ENCODE measurements at regions not wholly inside any gene's neighbourhood (a gene's known extent, or its start where the extent isn't known, plus 50 kb on each side); places are given as distances from the start of the nearest gene placed in this dataset.

DNA sequence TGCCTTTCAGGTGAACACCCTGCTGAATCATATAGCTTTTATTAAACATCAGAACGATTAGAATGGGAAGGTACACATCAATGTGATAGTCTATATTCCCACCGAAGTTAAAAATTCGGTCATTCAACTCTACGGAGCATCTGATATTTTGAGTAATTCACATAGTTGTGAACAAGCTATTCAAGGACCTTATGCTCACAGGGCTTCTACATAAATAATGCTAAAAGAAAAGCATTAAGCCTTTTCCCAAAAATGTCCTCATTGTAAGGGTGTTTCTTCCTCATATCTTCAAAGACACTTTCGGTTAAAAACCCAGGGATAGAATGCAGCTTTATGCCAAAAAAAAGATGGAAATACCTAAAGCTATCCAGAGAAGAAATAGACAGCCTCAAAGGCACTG, 79.7 kb upstream of the EDNRA start:
- TF ChIP-seq, protein P1, sequence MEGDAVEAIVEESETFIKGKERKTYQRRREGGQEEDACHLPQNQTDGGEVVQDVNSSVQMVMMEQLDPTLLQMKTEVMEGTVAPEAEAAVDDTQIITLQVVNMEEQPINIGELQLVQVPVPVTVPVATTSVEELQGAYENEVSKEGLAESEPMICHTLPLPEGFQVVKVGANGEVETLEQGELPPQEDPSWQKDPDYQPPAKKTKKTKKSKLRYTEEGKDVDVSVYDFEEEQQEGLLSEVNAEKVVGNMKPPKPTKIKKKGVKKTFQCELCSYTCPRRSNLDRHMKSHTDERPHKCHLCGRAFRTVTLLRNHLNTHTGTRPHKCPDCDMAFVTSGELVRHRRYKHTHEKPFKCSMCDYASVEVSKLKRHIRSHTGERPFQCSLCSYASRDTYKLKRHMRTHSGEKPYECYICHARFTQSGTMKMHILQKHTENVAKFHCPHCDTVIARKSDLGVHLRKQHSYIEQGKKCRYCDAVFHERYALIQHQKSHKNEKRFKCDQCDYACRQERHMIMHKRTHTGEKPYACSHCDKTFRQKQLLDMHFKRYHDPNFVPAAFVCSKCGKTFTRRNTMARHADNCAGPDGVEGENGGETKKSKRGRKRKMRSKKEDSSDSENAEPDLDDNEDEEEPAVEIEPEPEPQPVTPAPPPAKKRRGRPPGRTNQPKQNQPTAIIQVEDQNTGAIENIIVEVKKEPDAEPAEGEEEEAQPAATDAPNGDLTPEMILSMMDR (conservative IDR thresholded peaks at IDR 0.05), result no peak
- no peak for TF ChIP-seq ZFX (IDR thresholded peaks at IDR 0.05)
